IPS-20b (cell line): ENCODE measurements at regions not wholly inside any gene's neighbourhood (a gene's known extent, or its start where the extent isn't known, plus 50 kb on each side); places are given as distances from the start of the nearest gene placed in this dataset.

Experiments
- H3K27ac ChIP-seq: one replicate; pipeline ENCODE4 v1.5.1; 2013; ENCODE audit warnings: low read length
- H3K27me3 ChIP-seq: 2 replicates; pipeline ENCODE4 v1.6.1; 2013; ENCODE audit warnings: mild to moderate bottlenecking, low read length, inconsistent platforms; ENCODE audit not compliant: insufficient read depth
- H3K36me3 ChIP-seq: 2 replicates; pipeline ENCODE4 v1.6.1; 2013; ENCODE audit warnings: low read depth, mild to moderate bottlenecking, inconsistent platforms, low read length, moderate library complexity; ENCODE audit not compliant: insufficient read depth
- H3K4me1 ChIP-seq: 2 replicates; pipeline ENCODE4 v1.6.1; 2013; ENCODE audit warnings: mild to moderate bottlenecking, control low read depth, inconsistent platforms, low read length, moderate library complexity; ENCODE audit not compliant: insufficient read depth
- H3K4me3 ChIP-seq: 2 replicates; pipeline ENCODE4 v1.5.1; 2013; ENCODE audit warnings: mild to moderate bottlenecking, low read length, inconsistent platforms
- H3K9ac ChIP-seq: 2 replicates; pipeline ENCODE4 v1.6.1; 2013; ENCODE audit warnings: low read depth, mild to moderate bottlenecking, inconsistent platforms, low read length, moderate library complexity
- H3K9me3 ChIP-seq: 2 replicates; pipeline ENCODE4 v1.6.1; 2013; ENCODE audit warnings: mild to moderate bottlenecking, low read depth, low read length, inconsistent platforms; ENCODE audit not compliant: insufficient read depth

DNA sequence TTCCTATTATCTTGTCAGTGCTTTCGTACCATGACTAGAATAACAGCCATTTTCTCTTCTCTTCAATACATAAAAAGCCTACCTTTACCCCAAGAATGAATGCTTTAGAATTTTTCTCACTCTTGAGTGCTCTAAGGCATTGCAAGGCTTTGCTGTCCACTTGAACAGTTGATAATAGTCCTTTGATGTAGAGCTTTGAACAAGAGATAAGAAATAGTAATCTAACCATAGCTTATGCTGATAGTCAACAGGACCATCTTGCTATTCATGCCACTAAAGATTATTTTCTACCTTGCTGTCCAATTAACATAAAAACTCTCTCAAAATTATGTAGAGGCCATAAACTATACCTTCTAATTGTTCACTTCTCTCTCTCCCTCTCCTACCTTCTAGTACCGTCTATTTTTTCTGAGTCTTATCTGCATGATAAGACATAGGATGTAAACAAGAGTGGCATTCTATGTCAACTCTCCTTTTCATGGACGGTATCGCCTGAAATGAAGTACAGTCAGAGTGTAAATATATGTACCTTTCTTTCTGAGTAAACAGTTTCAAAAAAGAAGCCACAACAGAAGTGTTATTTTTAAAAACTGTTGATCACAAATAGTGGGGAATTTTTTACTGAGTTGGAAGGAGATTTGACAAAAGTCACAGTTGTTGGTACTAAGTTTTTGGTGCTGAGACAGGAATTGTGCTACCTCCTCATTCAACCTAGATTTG is 297.9 kb downstream of the NDFIP2 start:
- Histone ChIP-seq H3K36me3 (no peaks in the 10 kb centered on the region), H3K27me3 (no peaks in the 10 kb centered on the region), H3K4me1 (peaks cover 28% of the 10 kb centered on the region; the same call in 1 of the 2 replicates), H3K9ac (no peak overlapping the region), H3K9me3 (no peaks in the 10 kb centered on the region), H3K4me3 (no peak overlapping the region), H3K27ac (no peak overlapping the region)

GRCh38 chr13:79777504-79777903 is 296.5 kb downstream of the NDFIP2 start:
- Histone ChIP-seq H3K4me1 (peaks cover 23% of the 10 kb centered on the region; the same call in 1 of the 2 replicates), H3K36me3 (no peaks in the 10 kb centered on the region), H3K27me3 (no peaks in the 10 kb centered on the region), H3K9me3 (no peaks in the 10 kb centered on the region), H3K4me3 (no peak overlapping the region), H3K27ac (no peak overlapping the region), H3K9ac (no peak overlapping the region)

GRCh38 chr13:79776531-79777295 is 295.8 kb downstream of the NDFIP2 start:
- no peaks in the 10 kb centered on the region for H3K27me3 ChIP-seq
- H3K4me1 ChIP-seq: peaks cover 15% of the 10 kb centered on the region; the same call in 1 of the 2 replicates
- no peak overlapping the region for H3K27ac ChIP-seq
- no peaks in the 10 kb centered on the region for H3K36me3 ChIP-seq
- H3K9ac ChIP-seq: no peak overlapping the region
- no peaks in the 10 kb centered on the region for H3K9me3 ChIP-seq
- H3K4me3 ChIP-seq: no peak overlapping the region

GRCh38 chr13:79775830-79776229 is 294.9 kb downstream of the NDFIP2 start:
- Histone ChIP-seq H3K27ac (no peak overlapping the region), H3K36me3 (no peaks in the 10 kb centered on the region), H3K4me3 (no peak overlapping the region), H3K9ac (peak overlapping the region; percentile 17; the same call in 1 of the 2 replicates), H3K27me3 (no peaks in the 10 kb centered on the region), H3K4me1 (peaks cover 14% of the 10 kb centered on the region; the same call in 1 of the 2 replicates), H3K9me3 (no peaks in the 10 kb centered on the region)

DNA sequence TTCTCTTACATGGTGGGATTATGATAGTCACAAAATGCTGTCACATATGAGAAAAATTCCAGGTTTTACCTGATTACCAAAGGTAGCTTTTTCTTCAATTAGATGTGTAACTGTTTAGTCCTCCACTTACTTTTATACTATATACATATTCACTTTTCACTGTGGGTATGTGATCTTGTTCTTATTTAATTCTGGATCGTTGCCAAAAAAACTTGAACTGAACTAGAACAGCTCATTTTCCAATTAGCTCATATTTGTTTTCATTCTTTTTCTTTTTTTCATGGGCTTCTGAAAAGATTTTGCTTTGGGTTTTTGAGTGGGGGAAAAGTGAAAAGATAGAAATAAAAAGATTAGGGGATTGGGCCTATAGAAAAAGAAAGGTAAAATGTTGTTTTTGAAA is 291.9 kb downstream of the NDFIP2 start:
- Histone ChIP-seq H3K27me3 (no peaks in the 10 kb centered on the region), H3K9me3 (no peaks in the 10 kb centered on the region), H3K9ac (no peak overlapping the region), H3K4me1 (peaks cover 9% of the 10 kb centered on the region; the same call in 1 of the 2 replicates), H3K4me3 (no peak overlapping the region), H3K27ac (no peak overlapping the region), H3K36me3 (no peaks in the 10 kb centered on the region)

GRCh38 chr13:79771493-79771892 is 290.5 kb downstream of the NDFIP2 start:
- Histone ChIP-seq H3K9me3 (no peaks in the 10 kb centered on the region), H3K27ac (no peak overlapping the region), H3K4me3 (no peak overlapping the region), H3K27me3 (no peaks in the 10 kb centered on the region), H3K9ac (no peak overlapping the region), H3K4me1 (peaks cover 7% of the 10 kb centered on the region; the same call in 1 of the 2 replicates), H3K36me3 (no peaks in the 10 kb centered on the region)

GRCh38 chr13:79770056-79770455 is 289.1 kb downstream of the NDFIP2 start:
- no peak overlapping the region for H3K4me3 ChIP-seq
- no peaks in the 10 kb centered on the region for H3K4me1 ChIP-seq
- no peaks in the 10 kb centered on the region for H3K36me3 ChIP-seq
- no peak overlapping the region for H3K9ac ChIP-seq
- H3K9me3 ChIP-seq: no peaks in the 10 kb centered on the region
- H3K27me3 ChIP-seq: no peaks in the 10 kb centered on the region
- H3K27ac ChIP-seq: no peak overlapping the region

GRCh38 chr13:79767126-79767525 is 286.2 kb downstream of the NDFIP2 start:
- Histone ChIP-seq H3K9me3 (no peaks in the 10 kb centered on the region), H3K27me3 (no peaks in the 10 kb centered on the region), H3K27ac (no peak overlapping the region), H3K9ac (no peak overlapping the region), H3K4me1 (no peaks in the 10 kb centered on the region), H3K36me3 (no peaks in the 10 kb centered on the region), H3K4me3 (no peak overlapping the region)

- H3K4me1 ChIP-seq: no peaks in the 10 kb centered on the region
- no peak overlapping the region for H3K27ac ChIP-seq
- H3K9me3 ChIP-seq: no peaks in the 10 kb centered on the region
- H3K4me3 ChIP-seq: no peak overlapping the region
- no peaks in the 10 kb centered on the region for H3K27me3 ChIP-seq
- no peak overlapping the region for H3K9ac ChIP-seq
- H3K36me3 ChIP-seq: no peaks in the 10 kb centered on the region
Measured at GRCh38 chr13:79765331-79765730, 284.4 kb downstream of the NDFIP2 start.

GRCh38 chr13:79749984-79750551 is 269.1 kb downstream of the NDFIP2 start:
- Histone ChIP-seq H3K4me3 (no peak overlapping the region), H3K27ac (no peak overlapping the region), H3K9ac (no peak overlapping the region; the same call in 1 of the 2 replicates), H3K4me1 (no peaks in the 10 kb centered on the region; the same call in 1 of the 2 replicates), H3K36me3 (no peaks in the 10 kb centered on the region), H3K9me3 (no peaks in the 10 kb centered on the region), H3K27me3 (no peaks in the 10 kb centered on the region)

DNA sequence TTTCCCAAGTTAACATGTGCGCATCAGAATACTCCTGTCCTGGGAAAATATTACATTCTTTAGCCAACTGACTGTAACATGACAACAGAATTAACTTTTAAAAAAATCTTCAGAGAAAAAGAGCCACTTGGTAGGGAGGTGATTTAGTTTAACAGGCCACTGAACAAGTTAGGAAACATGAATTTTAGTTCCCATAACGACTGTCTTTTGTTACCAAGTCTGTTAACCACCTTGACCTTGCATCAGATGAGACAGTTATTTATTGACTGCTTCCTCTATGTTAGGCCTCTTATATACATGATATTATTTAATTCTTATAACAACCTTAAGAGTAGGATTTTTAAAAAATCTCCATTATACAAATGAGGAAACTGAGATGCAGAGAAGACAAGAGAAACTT is 268.6 kb downstream of the NDFIP2 start:
- no peaks in the 10 kb centered on the region for H3K36me3 ChIP-seq

More for the DNA sequence above, 268.6 kb downstream of the NDFIP2 start:
- Histone ChIP-seq H3K4me1 (no peaks in the 10 kb centered on the region; the same call in 1 of the 2 replicates), H3K27ac (no peak overlapping the region), H3K4me3 (no peak overlapping the region), H3K27me3 (no peaks in the 10 kb centered on the region), H3K9me3 (no peaks in the 10 kb centered on the region), H3K9ac (no peak overlapping the region; the same call in 1 of the 2 replicates)
